ENCODE measurements at regions not wholly inside any gene's neighbourhood (a gene's known extent, or its start where the extent isn't known, plus 50 kb on each side); places are given as distances from the start of the nearest gene placed in this dataset.

DNA sequence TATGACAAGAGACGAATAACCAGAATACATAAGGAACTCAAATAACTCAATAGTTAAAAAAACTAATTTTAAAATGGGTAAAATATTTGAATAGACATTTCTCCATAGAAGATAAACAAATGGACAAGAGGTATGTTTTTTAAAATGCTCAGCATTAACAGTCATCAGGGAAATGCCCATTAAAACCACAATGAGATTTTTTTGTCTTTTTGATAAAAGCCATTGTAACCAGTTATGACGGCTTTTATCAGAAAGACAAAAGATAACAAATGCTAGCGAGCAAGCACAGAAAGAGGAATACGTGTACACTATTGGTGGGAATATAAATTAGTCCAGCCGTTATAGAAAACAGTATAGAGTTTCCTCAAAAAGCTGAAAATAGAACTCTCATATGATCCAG lies 388.2 kb upstream of the INTU start:
- TF ChIP-seq, protein P1, sequence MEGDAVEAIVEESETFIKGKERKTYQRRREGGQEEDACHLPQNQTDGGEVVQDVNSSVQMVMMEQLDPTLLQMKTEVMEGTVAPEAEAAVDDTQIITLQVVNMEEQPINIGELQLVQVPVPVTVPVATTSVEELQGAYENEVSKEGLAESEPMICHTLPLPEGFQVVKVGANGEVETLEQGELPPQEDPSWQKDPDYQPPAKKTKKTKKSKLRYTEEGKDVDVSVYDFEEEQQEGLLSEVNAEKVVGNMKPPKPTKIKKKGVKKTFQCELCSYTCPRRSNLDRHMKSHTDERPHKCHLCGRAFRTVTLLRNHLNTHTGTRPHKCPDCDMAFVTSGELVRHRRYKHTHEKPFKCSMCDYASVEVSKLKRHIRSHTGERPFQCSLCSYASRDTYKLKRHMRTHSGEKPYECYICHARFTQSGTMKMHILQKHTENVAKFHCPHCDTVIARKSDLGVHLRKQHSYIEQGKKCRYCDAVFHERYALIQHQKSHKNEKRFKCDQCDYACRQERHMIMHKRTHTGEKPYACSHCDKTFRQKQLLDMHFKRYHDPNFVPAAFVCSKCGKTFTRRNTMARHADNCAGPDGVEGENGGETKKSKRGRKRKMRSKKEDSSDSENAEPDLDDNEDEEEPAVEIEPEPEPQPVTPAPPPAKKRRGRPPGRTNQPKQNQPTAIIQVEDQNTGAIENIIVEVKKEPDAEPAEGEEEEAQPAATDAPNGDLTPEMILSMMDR (IDR thresholded peaks at IDR 0.05 in 4 of 5, conservative IDR thresholded peaks at IDR 0.05 in 1 of 5): no peak
- TF ChIP-seq POLR2A (IDR thresholded peaks at IDR 0.05): no peak
